RKO (cell line): ENCODE measurements at regions not wholly inside any gene's neighbourhood (a gene's known extent, or its start where the extent isn't known, plus 50 kb on each side); places are given as distances from the start of the nearest gene placed in this dataset.
"Not testable (repeated sequence)": the region's sequence is repeated elsewhere in the genome, so short reads cannot be mapped to it uniquely, and the experiment has no call there.

Source experiments
- DNase-seq: peaks from one replicate; pipeline ENCODE4 v3.0.0-alpha.2; 2016; ENCODE audit warnings: low spot score

GRCh38 chr1:157409927-157410326 lies 142.4 kb downstream of the FCRL5 start:
- DNase-seq: no peak

GRCh38 chr1:157407917-157408525 lies 144.3 kb downstream of the FCRL5 start:
- DNase-seq: no peak

GRCh38 chr1:157407367-157407766 lies 144.9 kb downstream of the FCRL5 start:
- DNase-seq: no peak

- DNase-seq: no peak
Measured at GRCh38 chr1:157405662-157406061, 146.7 kb downstream of the FCRL5 start.

GRCh38 chr1:157404614-157405013 lies 147.7 kb downstream of the FCRL5 start:
- DNase-seq: no peak

- no peak for DNase-seq
Measured at GRCh38 chr1:157404063-157404501, 148.2 kb downstream of the FCRL5 start.

- no peak for DNase-seq
Measured at GRCh38 chr1:157403608-157404007, 148.7 kb downstream of the FCRL5 start.

GRCh38 chr1:157403203-157403602 lies 149.1 kb downstream of the FCRL5 start:
- DNase-seq: peak; percentile 20

- no peak for DNase-seq
Measured at GRCh38 chr1:157400766-157401165, 151.5 kb downstream of the FCRL5 start.

- DNase-seq: peak; percentile 3
Measured at GRCh38 chr1:157399984-157400382, 152.3 kb downstream of the FCRL5 start.

GRCh38 chr1:157399343-157399983 lies 152.9 kb downstream of the FCRL5 start:
- DNase-seq: no peak

- peak; percentile 76 for DNase-seq
Measured at GRCh38 chr1:157390651-157391050, 161.7 kb downstream of the FCRL5 start.

GRCh38 chr1:157388057-157388456 lies 164.3 kb downstream of the FCRL5 start:
- no peak for DNase-seq

- no peak for DNase-seq
Measured at GRCh38 chr1:157384258-157384657, 168.1 kb downstream of the FCRL5 start.

- no peak for DNase-seq
Measured at GRCh38 chr1:157382351-157382750, 170.0 kb downstream of the FCRL5 start.

GRCh38 chr1:157380523-157380922 lies 171.8 kb downstream of the FCRL5 start:
- DNase-seq: no peak

- peak; percentile 41 for DNase-seq
Measured at GRCh38 chr1:157377280-157377713, 175.0 kb downstream of the FCRL5 start.

- no peak for DNase-seq
Measured at GRCh38 chr1:157376681-157377080, 175.6 kb downstream of the FCRL5 start.

- not testable (repeated sequence) for DNase-seq
Measured at GRCh38 chr1:157372311-157372710, 180.0 kb downstream of the FCRL5 start.

GRCh38 chr1:157371826-157372225 lies 180.5 kb downstream of the FCRL5 start:
- DNase-seq: no peak

- DNase-seq: no peak
Measured at GRCh38 chr1:157371221-157371620, 181.1 kb downstream of the FCRL5 start.

GRCh38 chr1:157370698-157371097 lies 181.6 kb downstream of the FCRL5 start:
- DNase-seq: no peak

- peak; percentile 35 for DNase-seq
Measured at GRCh38 chr1:157369808-157370521, 182.3 kb downstream of the FCRL5 start.
